GM12892 (cell line): ENCODE measurements at regions not wholly inside any gene's neighbourhood (a gene's known extent, or its start where the extent isn't known, plus 50 kb on each side); places are given as distances from the start of the nearest gene placed in this dataset.

Experiments used
- POLR2AphosphoS5 ChIP-seq: IDR thresholded peaks from 2 replicates; pipeline ENCODE4 v1.6.1; 2011; ENCODE audit warnings: low read depth, low read length, control low read depth
- TAF1 ChIP-seq: IDR thresholded peaks from 2 replicates; pipeline ENCODE4 v1.6.1; 2011; ENCODE audit warnings: low read depth, mild to moderate bottlenecking, control low read depth, low read length, borderline replicate concordance

- TF ChIP-seq POLR2AphosphoS5 (no peak), TAF1 (no peak)
Measured at GRCh38 chr9:113668061-113668460, 204.5 kb downstream of the RGS3 start.
